ENCODE measurements at regions not wholly inside any gene's neighbourhood (a gene's known extent, or its start where the extent isn't known, plus 50 kb on each side); places are given as distances from the start of the nearest gene placed in this dataset.

GRCh38 chr15:61798631-61799030 lies 261.6 kb downstream of the VPS13C start:
- Histone ChIP-seq H3K4me1 (no peaks in the 10 kb centered on the region), H3K9me3 (peaks cover 0 to 7% (median 0%) of the 10 kb centered on the region in 12 donors), H3K27ac (no peak overlapping the region), H3K36me3 (no peaks in the 10 kb centered on the region), H3K4me3 (no peak overlapping the region), H3K27me3 (peaks cover 0 to 6% (median 0%) of the 10 kb centered on the region in 9 donors)
- TF ChIP-seq CTCF (IDR thresholded peaks at IDR 0.05) (no peak), POLR2A (IDR thresholded peaks at IDR 0.05) (no peak)
- WGBS, 4 donors = 56 to 75% (median 70%) methylated on average over 9 of the region's 9 CpGs
- ATAC-seq (no peak), DNase-seq (no peak)
- intact Hi-C loops (cut with DNase I) = no loop called here

DNA sequence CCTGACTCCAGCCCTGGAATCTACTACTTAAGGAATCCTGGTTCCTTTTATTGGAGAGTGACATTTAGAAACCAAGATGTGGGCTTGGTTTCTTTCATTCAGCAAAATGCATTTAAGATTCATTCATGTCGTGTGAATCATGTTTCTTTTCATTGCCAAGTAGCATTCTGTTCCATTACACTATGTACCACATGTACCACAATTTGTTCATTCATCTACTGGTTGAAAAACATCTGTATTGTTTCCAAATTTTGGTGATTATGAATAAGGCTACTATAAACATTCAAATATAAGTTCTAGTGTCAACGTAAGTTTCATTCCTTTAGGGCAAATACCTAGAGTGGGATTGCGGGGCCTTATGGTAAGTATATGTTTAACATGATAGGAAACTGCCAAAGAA lies 264.2 kb downstream of the VPS13C start:
- DNase-seq = no peak
- TF ChIP-seq CTCF (IDR thresholded peaks at IDR 0.05) (no peak), POLR2A (IDR thresholded peaks at IDR 0.05) (no peak)
- H3K4me1 ChIP-seq = no peaks in the 10 kb centered on the region
- intact Hi-C loops (cut with DNase I) = no loop called here
- H3K36me3 ChIP-seq = no peaks in the 10 kb centered on the region
- WGBS, 4 donors = 61 to 83% (median 79%) methylated on average over 3 of the region's 3 CpGs
- ATAC-seq = no peak
- peaks cover 0 to 6% (median 0%) of the 10 kb centered on the region in 9 donors for H3K27me3 ChIP-seq
- H3K9me3 ChIP-seq = peaks cover 0 to 13% (median 0%) of the 10 kb centered on the region in 12 donors
- H3K4me3 ChIP-seq = no peak overlapping the region
- H3K27ac ChIP-seq = no peak overlapping the region

DNA sequence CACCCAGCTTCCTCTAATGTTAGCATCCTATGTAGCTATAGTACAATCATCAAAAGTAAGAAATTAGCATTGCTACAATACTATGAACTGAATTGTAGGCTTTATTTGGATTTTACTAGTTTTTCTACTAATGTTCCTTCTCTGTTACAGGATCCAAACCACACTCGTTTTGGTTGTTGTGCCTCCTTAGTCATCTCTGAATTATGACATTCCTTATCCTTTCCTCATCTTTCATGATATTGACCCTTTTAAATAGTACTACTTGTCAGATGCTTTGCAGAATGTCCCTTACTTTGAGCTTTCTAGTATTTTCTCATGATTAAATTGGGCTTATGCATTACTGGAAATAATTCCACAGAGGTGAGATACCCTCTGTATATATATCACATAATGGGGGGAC lies 265.4 kb downstream of the VPS13C start:
- DNase-seq (no peak), ATAC-seq (no peak)
- intact Hi-C loops (cut with DNase I) = no loop called here
- H3K4me1 ChIP-seq = no peaks in the 10 kb centered on the region
- H3K27ac ChIP-seq = no peak overlapping the region
- TF ChIP-seq POLR2A (IDR thresholded peaks at IDR 0.05) (no peak), CTCF (IDR thresholded peaks at IDR 0.05) (no peak)
- peaks cover 0 to 19% (median under 1%) of the 10 kb centered on the region in 12 donors for H3K9me3 ChIP-seq
- no peaks in the 10 kb centered on the region for H3K36me3 ChIP-seq
- H3K27me3 ChIP-seq = peaks cover 0 to 6% (median 0%) of the 10 kb centered on the region in 9 donors
- no peak overlapping the region for H3K4me3 ChIP-seq
- WGBS, 4 donors = 27 to 43% (median 36%) methylated on average over 1 of the region's 1 CpG

DNA sequence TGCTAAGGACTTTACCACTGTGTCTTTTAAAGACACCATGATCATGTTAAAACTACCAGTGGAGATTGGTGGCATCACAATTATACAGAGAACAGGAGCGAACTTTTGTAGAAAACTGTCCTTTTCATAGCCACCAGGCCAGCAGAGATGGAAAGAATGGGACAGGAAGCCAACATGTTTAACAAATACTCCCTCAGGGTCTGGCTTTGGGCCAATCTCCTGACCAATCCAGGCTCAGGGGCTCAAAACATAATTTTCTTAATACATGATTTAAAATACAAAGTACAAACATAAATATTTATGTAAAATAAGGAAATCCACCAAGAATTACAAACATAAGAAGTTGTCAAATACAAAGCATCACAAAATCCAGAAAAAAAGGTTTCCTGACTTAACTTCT lies 266.0 kb downstream of the VPS13C start:
- no peak overlapping the region for H3K4me3 ChIP-seq
- WGBS, 4 donors = 60 to 77% (median 72%) methylated on average over 1 of the region's 1 CpG
- TF ChIP-seq CTCF (IDR thresholded peaks at IDR 0.05) (no peak), POLR2A (IDR thresholded peaks at IDR 0.05) (no peak)
- ATAC-seq = no peak
- intact Hi-C loops (cut with DNase I) = no loop called here
- H3K4me1 ChIP-seq = no peaks in the 10 kb centered on the region
- DNase-seq = no peak
- no peak overlapping the region for H3K27ac ChIP-seq
- H3K36me3 ChIP-seq = no peaks in the 10 kb centered on the region
- peaks cover 0 to 20% (median 5%) of the 10 kb centered on the region in 12 donors for H3K9me3 ChIP-seq
- peaks cover 0 to 6% (median 0%) of the 10 kb centered on the region in 9 donors for H3K27me3 ChIP-seq
